ENCODE measurements at regions not wholly inside any gene's neighbourhood (a gene's known extent, or its start where the extent isn't known, plus 50 kb on each side); places are given as distances from the start of the nearest gene placed in this dataset.
A peak's percentile ranks its signal among the peaks of the same experiment; 100 is the strongest.

- no peaks in the 10 kb centered on the region for H3K4me1 Mint-ChIP-seq (ENCODE audit: low read depth)
- H3K36me3 ChIP-seq (ENCODE audit: insufficient read depth, low read length) = no peaks in the 10 kb centered on the region
- peaks cover 15% of the 10 kb centered on the region for H3K4me1 ChIP-seq (ENCODE audit: insufficient read depth, low read length)
- no peak overlapping the region for H3K4me3 Mint-ChIP-seq
- peaks cover 10% of the 10 kb centered on the region for H3K9me3 Mint-ChIP-seq
- no peak overlapping the region for H3K4me3 ChIP-seq (ENCODE audit: low read length)
- TF ChIP-seq CTCF (IDR thresholded peaks at IDR 0.05) = no peak
- H3K9me3 ChIP-seq (ENCODE audit: control insufficient read depth in 1 of 2, insufficient read depth in 1 of 2, low read length in 2 of 2) = peaks cover 4 to 9% of the 10 kb centered on the region in 2 experiments
- no peaks in the 10 kb centered on the region for H3K36me3 Mint-ChIP-seq (ENCODE audit: low read depth)
- no peaks in the 10 kb centered on the region for H3K27me3 ChIP-seq (ENCODE audit: control insufficient read depth in 1 of 2, insufficient read depth in 2 of 2, low read length in 2 of 2)
- peaks cover 5% of the 10 kb centered on the region for H3K27me3 Mint-ChIP-seq
- peak in 3 of 14 experiments; percentile 11 to 24 (median 17) for DNase-seq
- ChIA-PET CTCF (no interaction called here), POLR2A (no interaction called here)
- ATAC-seq (ENCODE audit: poor library complexity) = no peak
- H3K27ac Mint-ChIP-seq = no peak overlapping the region
- intact Hi-C loops (cut with DNase I, micrococcal nuclease) = no loop called here
- H3K27ac ChIP-seq (ENCODE audit: low read depth in 1 of 2, low read length in 2 of 2) = no peak overlapping the region
These were observed 300.6 kb downstream of the SOX9 start for GRCh38 chr17:72421128-72422092.

- ATAC-seq (ENCODE audit: poor library complexity) (no peak), DNase-seq (no peak)
- Mint-ChIP-seq H3K4me3 (no peak overlapping the region), H3K27me3 (peaks cover 5% of the 10 kb centered on the region), H3K9me3 (peaks cover 6% of the 10 kb centered on the region), H3K36me3 (ENCODE audit: low read depth) (no peaks in the 10 kb centered on the region), H3K4me1 (ENCODE audit: low read depth) (no peaks in the 10 kb centered on the region), H3K27ac (no peak overlapping the region)
- POLR2A ChIA-PET = no interaction called here
- TF ChIP-seq CTCF (IDR thresholded peaks at IDR 0.05) = no peak
- Histone ChIP-seq H3K9me3 (ENCODE audit: control insufficient read depth in 1 of 2, insufficient read depth in 1 of 2, low read length in 2 of 2) (peaks cover 4 to 9% of the 10 kb centered on the region in 2 experiments), H3K4me1 (ENCODE audit: insufficient read depth, low read length) (peaks cover 15% of the 10 kb centered on the region), H3K36me3 (ENCODE audit: insufficient read depth, low read length) (no peaks in the 10 kb centered on the region), H3K4me3 (ENCODE audit: low read length) (no peak overlapping the region), H3K27me3 (ENCODE audit: control insufficient read depth in 1 of 2, insufficient read depth in 2 of 2, low read length in 2 of 2) (no peaks in the 10 kb centered on the region), H3K27ac (ENCODE audit: low read depth in 1 of 2, low read length in 2 of 2) (no peak overlapping the region)
- intact Hi-C loops (cut with DNase I, micrococcal nuclease) = no loop called here
- CTCF ChIA-PET = no interaction called here
These were observed 301.3 kb downstream of the SOX9 start for GRCh38 chr17:72422204-72422504.

GRCh38 chr17:72422505-72423285 is 301.9 kb downstream of the SOX9 start:
- intact Hi-C loops (cut with DNase I, micrococcal nuclease) = no loop called here
- Mint-ChIP-seq H3K4me3 (no peak overlapping the region), H3K36me3 (ENCODE audit: low read depth) (no peaks in the 10 kb centered on the region), H3K9me3 (peaks cover 6% of the 10 kb centered on the region), H3K27me3 (peaks cover 5% of the 10 kb centered on the region), H3K27ac (no peak overlapping the region), H3K4me1 (ENCODE audit: low read depth) (no peaks in the 10 kb centered on the region)
- ATAC-seq (ENCODE audit: poor library complexity) (no peak), DNase-seq (peak in 4 of 14 experiments; percentile 8 to 32 (median 16))
- H3K4me3 ChIP-seq (ENCODE audit: low read length) = peak overlapping the region; percentile 12
- H3K36me3 ChIP-seq (ENCODE audit: insufficient read depth, low read length) = no peaks in the 10 kb centered on the region
- H3K9me3 ChIP-seq (ENCODE audit: control insufficient read depth in 1 of 2, insufficient read depth in 1 of 2, low read length in 2 of 2) = peaks cover 4 to 9% of the 10 kb centered on the region in 2 experiments
- no peak overlapping the region for H3K27ac ChIP-seq (ENCODE audit: low read depth in 1 of 2, low read length in 2 of 2)
- no peak for TF ChIP-seq CTCF (IDR thresholded peaks at IDR 0.05)
- CTCF ChIA-PET = no interaction called here
- no peaks in the 10 kb centered on the region for H3K27me3 ChIP-seq (ENCODE audit: control insufficient read depth in 1 of 2, insufficient read depth in 2 of 2, low read length in 2 of 2)
- POLR2A ChIA-PET = no interaction called here
- H3K4me1 ChIP-seq (ENCODE audit: insufficient read depth, low read length) = peaks cover 15% of the 10 kb centered on the region

All from CD4-positive, alpha-beta T cell (primary cell).